H1 (cell line): ENCODE measurements at regions not wholly inside any gene's neighbourhood (a gene's known extent, or its start where the extent isn't known, plus 50 kb on each side); places are given as distances from the start of the nearest gene placed in this dataset.
A peak's percentile ranks its signal among the peaks of the same experiment; 100 is the strongest.

Experiments used
- CTCF ChIA-PET: fragments of 300-600 bp; sonication (Branson Sonifier 250); formaldehyde crosslinking; loops from one replicate; lab custom pipeline; 2021; ENCODE audit not compliant: partially characterized antibody; lab: Charles Lee
- POLR2A ChIA-PET: fragments of 300-600 bp; sonication (Branson Sonifier 250); formaldehyde crosslinking; loops from one replicate; lab custom pipeline; 2021; ENCODE audit warnings: inconsistent platforms; ENCODE audit not compliant: partially characterized antibody; lab: Charles Lee
- DNase-seq, 2 experiments: peaks; one replicate each; pipeline versions ENCODE4 v3.0.0 to v3.0.0-alpha.2; 2010 to 2022; ENCODE audit warnings: low spot score in 2 of 2, low read depth in 1 of 2, mixed read lengths in 1 of 2
- FAIRE-seq: peaks from 2 replicates; lab custom pipeline; 2011; peaks lifted over from hg19 to GRCh38; lab: Jason Lieb, UNC
- H2AFZ ChIP-seq: 2 replicates; pipeline ENCODE4 v1.8.1; 2012; ENCODE audit warnings: low read length, inconsistent platforms
- H2AK5ac ChIP-seq: 2 replicates; pipeline ENCODE4 v1.6.1; 2013; ENCODE audit warnings: low read depth, low read length
- H2BK120ac ChIP-seq: replicated peaks from 2 replicates; pipeline ENCODE3; 2013; ENCODE audit warnings: low read depth, low read length, inconsistent platforms
- H2BK12ac ChIP-seq: 2 replicates; pipeline ENCODE4 v1.6.1; 2013; ENCODE audit warnings: low read depth, low read length
- H2BK15ac ChIP-seq: 2 replicates; pipeline ENCODE4 v1.6.1; 2013; ENCODE audit warnings: low read length
- H2BK20ac ChIP-seq: 2 replicates; pipeline ENCODE4 v1.6.1; 2013; ENCODE audit warnings: low read length
- H2BK5ac ChIP-seq: 2 replicates; pipeline ENCODE4 v1.6.1; 2013; ENCODE audit warnings: low read depth, low read length
- H3K14ac ChIP-seq: 2 replicates; pipeline ENCODE4 v1.6.1; 2013; ENCODE audit warnings: inconsistent platforms; ENCODE audit not compliant: insufficient read length
- H3K18ac ChIP-seq: 2 replicates; pipeline ENCODE4 v1.6.1; 2013; ENCODE audit warnings: low read length; ENCODE audit errors: extremely low read depth
- H3K23ac ChIP-seq: 2 replicates; pipeline ENCODE4 v1.6.1; 2013; ENCODE audit warnings: inconsistent platforms; ENCODE audit not compliant: insufficient read length
- H3K23me2 ChIP-seq: 2 replicates; pipeline ENCODE4 v1.6.1; 2013; ENCODE audit warnings: low read depth, low read length
- H3K27ac ChIP-seq: 2 replicates; pipeline ENCODE4 v1.6.1; 2011; ENCODE audit warnings: low read depth, low read length, inconsistent platforms
- H3K27me3 ChIP-seq, 4 experiments: replicated peaks in 1 of 4; 1 replicate in 1 of 4; 2 replicates in 3 of 4; pipeline versions ENCODE4 v1.6.1 to v1.8.1; 2011 to 2013; ENCODE audit warnings: low read length in 3 of 4, mild to moderate bottlenecking in 3 of 4, inconsistent platforms in 2 of 4, mixed read lengths in 2 of 4, moderate library complexity in 1 of 4; ENCODE audit not compliant: control insufficient read depth in 3 of 4, insufficient read depth in 3 of 4; ENCODE audit errors: extremely low read depth in 1 of 4
- H3K36me3 ChIP-seq, 4 experiments: 2 replicates each; pipeline versions ENCODE4 v1.6.1 to v1.8.1; 2011 to 2013; ENCODE audit warnings: mild to moderate bottlenecking in 4 of 4, low read length in 3 of 4, moderate library complexity in 2 of 4, control low read depth in 1 of 4, inconsistent platforms in 1 of 4; ENCODE audit not compliant: insufficient read depth in 4 of 4, control insufficient read depth in 2 of 4
- H3K4ac ChIP-seq: replicated peaks from 2 replicates; pipeline ENCODE3; 2013; ENCODE audit warnings: low read length, low read depth, mixed read lengths, inconsistent platforms; ENCODE audit not compliant: insufficient read length
- H3K4me1 ChIP-seq, 4 experiments: replicated peaks in 1 of 4; 1 replicate in 1 of 4; 2 replicates in 3 of 4; pipeline versions ENCODE4 v1.6.1 to v1.8.1; 2011 to 2013; ENCODE audit warnings: low read length in 3 of 4, inconsistent platforms in 2 of 4, mixed read lengths in 1 of 4; ENCODE audit not compliant: insufficient read depth in 4 of 4, control insufficient read depth in 3 of 4
- H3K4me2 ChIP-seq, 2 experiments: 2 replicates each; pipeline versions ENCODE4 v1.6.1 to v1.8.1; 2011 to 2013; ENCODE audit warnings: low read depth in 2 of 2, low read length in 2 of 2, control low read depth in 1 of 2, inconsistent platforms in 1 of 2, mild to moderate bottlenecking in 1 of 2; ENCODE audit not compliant: insufficient read depth in 1 of 2
- H3K4me3 ChIP-seq, 4 experiments: fragments of 200-600, 300-600 bp in 1 of 4; sonication (generic), shearing (Covaris generic), sonication (Bioruptor Twin) in 1 of 4; 2 replicates each; pipeline versions ENCODE4 v1.5.1 to v1.8.1; 2011 to 2016; ENCODE audit warnings: low read length in 4 of 4, low read depth in 3 of 4, control low read depth in 2 of 4, inconsistent platforms in 2 of 4, mild to moderate bottlenecking in 2 of 4, mixed read lengths in 1 of 4, moderate library complexity in 1 of 4; ENCODE audit not compliant: insufficient read depth in 2 of 4; ENCODE audit errors: extremely low read depth in 1 of 4
- H3K56ac ChIP-seq: replicated peaks from 2 replicates; pipeline ENCODE3; 2013; ENCODE audit warnings: low read depth, mild to moderate bottlenecking, mixed read lengths, low read length, inconsistent platforms; ENCODE audit not compliant: insufficient read length
- H3K79me1 ChIP-seq: 2 replicates; pipeline ENCODE4 v1.6.1; 2013; ENCODE audit warnings: low read depth, low read length, control low read depth
- H3K79me2 ChIP-seq, 2 experiments: 2 replicates each; pipeline versions ENCODE4 v1.6.1 to v1.8.1; 2012 to 2013; ENCODE audit warnings: low read length in 2 of 2, mild to moderate bottlenecking in 2 of 2, inconsistent platforms in 1 of 2; ENCODE audit not compliant: insufficient read depth in 2 of 2, control insufficient read depth in 1 of 2
- H3K9ac ChIP-seq, 4 experiments: replicated peaks in 1 of 4; 1 replicate in 1 of 4; 2 replicates in 3 of 4; pipeline versions ENCODE4 v1.6.1 to v1.8.1; 2011 to 2013; ENCODE audit warnings: low read depth in 3 of 4, low read length in 3 of 4, control low read depth in 2 of 4, mild to moderate bottlenecking in 2 of 4, moderate library complexity in 2 of 4, inconsistent platforms in 1 of 4; ENCODE audit errors: extremely low read depth in 1 of 4
- H3K9me3 ChIP-seq, 2 experiments: 2 replicates each; pipeline versions ENCODE4 v1.6.1 to v1.8.1; 2012 to 2013; ENCODE audit warnings: mild to moderate bottlenecking in 2 of 2, moderate library complexity in 2 of 2, control low read depth in 1 of 2, inconsistent platforms in 1 of 2, low read depth in 1 of 2, low read length in 1 of 2, mixed read lengths in 1 of 2; ENCODE audit not compliant: insufficient read depth in 2 of 2
- H4K20me1 ChIP-seq, 2 experiments: replicated peaks in 1 of 2; 2 replicates each; pipeline versions ENCODE3 to v1.8.1; 2011 to 2013; ENCODE audit warnings: inconsistent platforms in 2 of 2, low read length in 2 of 2, mild to moderate bottlenecking in 1 of 2; ENCODE audit not compliant: insufficient read depth in 2 of 2, control insufficient read depth in 1 of 2
- H4K5ac ChIP-seq: 2 replicates; pipeline ENCODE4 v1.6.1; 2013; ENCODE audit warnings: low read length, low read depth, mixed read lengths, inconsistent platforms; ENCODE audit not compliant: insufficient read length
- H4K8ac ChIP-seq: 2 replicates; pipeline ENCODE4 v1.8.0; 2013; ENCODE audit warnings: mild to moderate bottlenecking, moderate library complexity, low read length, inconsistent platforms; ENCODE audit not compliant: insufficient read depth; ENCODE audit errors: extremely low read depth
- H4K91ac ChIP-seq: replicated peaks from 2 replicates; pipeline ENCODE3; 2013; ENCODE audit warnings: low read length, mixed read lengths, inconsistent platforms; ENCODE audit not compliant: insufficient read length
- ASH2L ChIP-seq: fragments of 200-600, 300-600 bp; sonication (generic); IDR thresholded peaks from one replicate; pipeline ENCODE4 v1.7.1; 2017; ENCODE audit warnings: low read length
- CEBPB ChIP-seq: IDR thresholded peaks from 2 replicates; pipeline ENCODE4 v1.6.1; 2012; ENCODE audit warnings: low read depth, low read length
- CTCF ChIP-seq, 3 experiments: IDR thresholded peaks; 1 replicate in 2 of 3; 2 replicates in 1 of 3; pipeline versions ENCODE4 v1.5.1 to v1.6.1; 2011; ENCODE audit warnings: low read length in 3 of 3, mild to moderate bottlenecking in 3 of 3, inconsistent platforms in 2 of 3, low read depth in 1 of 3, moderate library complexity in 1 of 3; ENCODE audit not compliant: insufficient read depth in 1 of 3; ENCODE audit errors: control extremely low read depth in 1 of 3
- GABPA ChIP-seq: IDR thresholded peaks from 2 replicates; pipeline ENCODE4 v1.6.1; 2011; ENCODE audit warnings: mild to moderate bottlenecking, low read length, moderate library complexity, borderline replicate concordance; ENCODE audit not compliant: insufficient read depth
- JUND ChIP-seq: IDR thresholded peaks from 2 replicates; pipeline ENCODE4 v1.6.1; 2011; ENCODE audit warnings: mild to moderate bottlenecking, improper control_type of control experiment, low read length
- KDM4A ChIP-seq: IDR thresholded peaks from one replicate; pipeline ENCODE4 v1.7.1; 2012; ENCODE audit warnings: low read depth, mild to moderate bottlenecking, moderate library complexity, low read length, inconsistent platforms; ENCODE audit not compliant: severe bottlenecking
- TAF1 ChIP-seq: IDR thresholded peaks from 2 replicates; pipeline ENCODE4 v1.6.1; 2011; ENCODE audit warnings: mild to moderate bottlenecking, low read depth, low read length
- WGBS, 2 experiments: shearing (Covaris generic) in 1 of 2; methylation state at CpG; one replicate each; pipeline versions ENCODE4 v1.1.6 to v1.1.7; 2013 to 2015; ENCODE audit warnings: low lambda C conversion rate in 2 of 2, mixed read lengths in 2 of 2, inconsistent platforms in 1 of 2, low coverage in 1 of 2, missing lambda C conversion rate in 1 of 2; ENCODE audit not compliant: insufficient replicate concordance in 2 of 2, insufficient coverage in 1 of 2, insufficient read length in 1 of 2; ENCODE audit errors: extremely low coverage in 1 of 2, missing lambda C conversion rate in 1 of 2; 5-methylcytosine and 5-hydroxymethylcytosine counted together
- TF ChIP-seq, protein P1 (sequence below): IDR thresholded peaks from 2 replicates; pipeline ENCODE4 v1.6.1; 2012; ENCODE audit warnings: inconsistent platforms

DNA sequence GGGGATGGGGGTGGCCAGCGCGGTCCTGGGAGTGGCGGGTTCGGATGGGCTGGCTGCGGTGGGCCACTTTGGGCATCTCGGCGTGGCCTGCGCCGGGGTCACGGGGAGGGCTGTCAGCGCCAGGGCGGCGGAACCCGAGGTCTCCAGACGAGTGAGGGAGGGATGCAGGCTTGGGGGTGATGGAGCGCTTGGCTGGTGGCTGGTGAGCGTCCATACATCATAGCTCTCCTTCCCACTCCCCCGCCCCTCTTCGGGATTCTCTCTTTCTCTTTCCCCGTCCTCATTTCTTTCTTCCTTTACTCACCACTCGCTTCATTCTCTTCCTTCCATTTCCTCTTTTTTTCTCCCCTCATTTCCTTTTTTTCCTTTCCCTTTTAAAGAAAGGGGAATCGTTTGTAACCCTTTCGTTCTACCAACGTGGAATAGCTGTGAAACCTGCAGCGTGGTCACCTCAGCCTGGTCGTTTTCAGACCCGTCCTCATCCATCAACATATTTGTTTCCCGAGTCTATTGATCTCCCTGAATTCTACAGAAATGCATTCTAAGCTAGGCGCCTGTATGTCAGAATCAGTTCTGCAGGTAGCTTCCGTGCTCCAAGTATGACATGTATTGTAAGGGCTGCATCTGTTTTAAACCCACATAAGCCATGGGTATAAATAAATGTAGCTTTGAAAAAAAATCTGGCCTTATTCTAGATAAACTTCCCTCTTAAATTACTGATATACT lies 260.3 kb upstream of the E2F7 start:
- Histone ChIP-seq H4K8ac (no peak overlapping the region), H2AK5ac (no peak overlapping the region), H3K4me3 (peak overlapping the region; percentile 69 to 93 (median 72)), H2BK15ac (no peak overlapping the region), H4K20me1 (no peaks in the 10 kb centered on the region), H2BK20ac (no peak overlapping the region), H3K23me2 (peaks cover 10% of the 10 kb centered on the region), H3K79me1 (no peaks in the 10 kb centered on the region), H4K91ac (no peak overlapping the region), H3K23ac (no peak overlapping the region), H3K36me3 (no peaks in the 10 kb centered on the region), H3K79me2 (no peaks in the 10 kb centered on the region), H3K4me1 (no peaks in the 10 kb centered on the region; a peak in 1 of 7 replicates), H2BK12ac (no peak overlapping the region), H4K5ac (no peak overlapping the region), H2AFZ (peak overlapping the region; percentile 27), H3K27ac (no peak overlapping the region), H3K27me3 (peaks cover 0 to 8% (median 5%) of the 10 kb centered on the region in 4 experiments; a peak in 5 of 7 replicates), H2BK120ac (no peak overlapping the region), H3K4ac (no peak overlapping the region), H3K14ac (no peak overlapping the region), H2BK5ac (no peak overlapping the region), H3K9me3 (no peaks in the 10 kb centered on the region), H3K18ac (no peak overlapping the region), H3K9ac (peak overlapping the region in 1 of 4 experiments; percentile 54; a peak in 1 of 7 replicates), H3K4me2 (peak overlapping the region; percentile 77 to 89), H3K56ac (no peak overlapping the region)
- CTCF ChIA-PET: interaction anchor here (0.9 to 2.1 kb wide), 4 partner anchors 10 to 289 kb away, joined by 3 to 6 read pairs (median 4); no protein-coding TSS in a partner anchor
- TF ChIP-seq, protein P1, sequence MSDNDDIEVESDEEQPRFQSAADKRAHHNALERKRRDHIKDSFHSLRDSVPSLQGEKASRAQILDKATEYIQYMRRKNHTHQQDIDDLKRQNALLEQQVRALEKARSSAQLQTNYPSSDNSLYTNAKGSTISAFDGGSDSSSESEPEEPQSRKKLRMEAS: peak; percentile 48; the same call in 1 of the 2 replicates
- TF ChIP-seq KDM4A (peak; percentile 60), JUND (no peak), ASH2L (peak; percentile 1), CEBPB (no peak), GABPA (no peak), TAF1 (no peak), CTCF (IDR thresholded peaks at IDR 0.05; ENCODE audit: control extremely low read depth in 1 of 3, insufficient read depth in 1 of 3, low read depth in 1 of 3, low read length in 3 of 3) (no peak)
- POLR2A ChIA-PET: interaction anchor here (0.5 kb wide), 1 partner anchor 10 kb away, joined by 3 read pairs; no protein-coding TSS in a partner anchor
- DNase-seq (peak in 1 of 2 experiments; percentile 60), FAIRE-seq (no peak)
- 4 to 100% methylated on average over 1 to 11 of the region's 30 CpGs for WGBS, 2 experiments
